Testis (tissue), 2 donors: ENCODE measurements at regions not wholly inside any gene's neighbourhood (a gene's known extent, or its start where the extent isn't known, plus 50 kb on each side); places are given as distances from the start of the nearest gene placed in this dataset.

ENCODE experiments used
- DNase-seq: peaks from one replicate; pipeline ENCODE4 v3.0.0-alpha.2; 2019
- H3K27ac ChIP-seq, 2 donors: fragments of 200-600 bp; sonication (generic); one replicate each; pipeline ENCODE4 v1.5.1; 2019
- H3K27me3 ChIP-seq: fragments of 200-600 bp; sonication (generic); one replicate; pipeline ENCODE4 v1.5.1; 2019
- H3K36me3 ChIP-seq: fragments of 200-600 bp; sonication (generic); one replicate; pipeline ENCODE4 v1.5.1; 2017; ENCODE audit warnings: low read depth; ENCODE audit errors: missing control alignments
- H3K4me1 ChIP-seq: fragments of 200-600 bp; sonication (generic); one replicate; pipeline ENCODE4 v1.5.1; 2019
- H3K4me3 ChIP-seq, 2 donors: fragments of 200-600 bp; sonication (generic); one replicate each; pipeline ENCODE4 v1.5.1; 2017 to 2019
- H3K9me3 ChIP-seq: fragments of 200-600 bp; sonication (generic); one replicate; pipeline ENCODE4 v1.5.1; 2017
- POLR2A ChIP-seq: fragments of 450-650 bp; IDR thresholded peaks from one replicate; pipeline ENCODE4 v1.6.1; 2017; ENCODE audit warnings: antibody characterized with exemption, mild to moderate bottlenecking, moderate library complexity
- WGBS, 2 donors: methylation state at CpG; one replicate each; pipeline ENCODE4 v1.1.5; 2018; 5-methylcytosine and 5-hydroxymethylcytosine counted together
- intact Hi-C: fragments of 100-400 bp; cut with DNase I; formaldehyde crosslinking; loops from one replicate; pipeline ENCODE4 v1.15.1; 2023; ENCODE audit warnings: low total_unique reads
- TF ChIP-seq, protein P1 (sequence below), 3 experiments: fragments of 450-650 bp in 2 of 3; fragments of 200-600 bp in 1 of 3; sonication (generic) in 1 of 3; IDR thresholded peaks; one replicate each; pipeline ENCODE4 v1.5.1; 2016 to 2019; ENCODE audit warnings: antibody characterized with exemption in 3 of 3, mild to moderate bottlenecking in 2 of 3, moderate library complexity in 1 of 3

DNA sequence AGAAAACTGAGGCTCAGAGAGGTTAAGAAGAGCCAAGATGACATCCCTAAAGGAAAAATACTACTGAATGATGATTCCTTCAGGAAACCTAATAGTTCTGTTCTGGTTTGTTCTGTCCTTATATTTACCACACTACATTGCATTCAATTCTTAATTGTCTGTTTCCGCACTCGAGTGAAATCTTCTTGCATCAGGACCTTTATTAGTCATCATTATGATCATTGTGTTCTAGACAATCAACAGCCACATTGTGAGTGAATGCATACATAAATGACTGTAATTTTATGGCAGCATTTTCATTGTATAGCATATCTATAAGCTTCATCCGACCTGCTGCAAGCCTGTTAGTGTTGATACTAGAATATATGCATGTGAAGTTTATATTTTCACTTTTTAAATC lies 156.7 kb upstream of the FAM241A start:
- DNase-seq: no peak
- no peaks in the 10 kb centered on the region for H3K9me3 ChIP-seq
- intact Hi-C loops: no loop called here
- H3K4me3 ChIP-seq: no peak overlapping the region
- TF ChIP-seq, protein P1, sequence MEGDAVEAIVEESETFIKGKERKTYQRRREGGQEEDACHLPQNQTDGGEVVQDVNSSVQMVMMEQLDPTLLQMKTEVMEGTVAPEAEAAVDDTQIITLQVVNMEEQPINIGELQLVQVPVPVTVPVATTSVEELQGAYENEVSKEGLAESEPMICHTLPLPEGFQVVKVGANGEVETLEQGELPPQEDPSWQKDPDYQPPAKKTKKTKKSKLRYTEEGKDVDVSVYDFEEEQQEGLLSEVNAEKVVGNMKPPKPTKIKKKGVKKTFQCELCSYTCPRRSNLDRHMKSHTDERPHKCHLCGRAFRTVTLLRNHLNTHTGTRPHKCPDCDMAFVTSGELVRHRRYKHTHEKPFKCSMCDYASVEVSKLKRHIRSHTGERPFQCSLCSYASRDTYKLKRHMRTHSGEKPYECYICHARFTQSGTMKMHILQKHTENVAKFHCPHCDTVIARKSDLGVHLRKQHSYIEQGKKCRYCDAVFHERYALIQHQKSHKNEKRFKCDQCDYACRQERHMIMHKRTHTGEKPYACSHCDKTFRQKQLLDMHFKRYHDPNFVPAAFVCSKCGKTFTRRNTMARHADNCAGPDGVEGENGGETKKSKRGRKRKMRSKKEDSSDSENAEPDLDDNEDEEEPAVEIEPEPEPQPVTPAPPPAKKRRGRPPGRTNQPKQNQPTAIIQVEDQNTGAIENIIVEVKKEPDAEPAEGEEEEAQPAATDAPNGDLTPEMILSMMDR (IDR thresholded peaks at IDR 0.05): no peak
- TF ChIP-seq POLR2A: no peak
- no peaks in the 10 kb centered on the region for H3K27me3 ChIP-seq
- H3K4me1 ChIP-seq: no peaks in the 10 kb centered on the region
- no peak overlapping the region for H3K27ac ChIP-seq
- no peaks in the 10 kb centered on the region for H3K36me3 ChIP-seq
- 85 to 89% methylated on average over 3 of the region's 3 CpGs for WGBS, 2 donors

DNA sequence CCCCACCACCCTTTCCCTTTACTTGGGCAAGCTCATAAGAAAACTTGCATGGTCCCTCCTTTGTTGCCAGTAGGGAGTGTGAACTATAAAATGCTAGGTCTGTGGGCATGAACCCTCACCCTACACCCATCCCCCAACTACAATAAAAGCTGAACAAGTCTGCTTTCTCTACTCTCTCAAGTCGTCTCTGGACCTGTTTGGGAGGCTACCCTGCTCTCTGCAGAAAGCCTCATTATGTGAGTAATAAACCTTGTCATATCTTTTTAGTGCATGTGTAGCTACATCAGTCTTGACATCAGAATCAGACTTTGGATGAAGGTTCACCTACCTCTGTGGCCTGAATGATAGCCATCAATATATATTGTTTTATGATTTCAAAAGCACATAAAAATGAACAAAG lies 155.4 kb upstream of the FAM241A start:
- no peak overlapping the region for H3K27ac ChIP-seq
- no peak for DNase-seq
- no peaks in the 10 kb centered on the region for H3K36me3 ChIP-seq
- H3K4me1 ChIP-seq: no peaks in the 10 kb centered on the region
- H3K27me3 ChIP-seq: no peaks in the 10 kb centered on the region
- no peak for TF ChIP-seq POLR2A
- TF ChIP-seq, protein P1 (IDR thresholded peaks at IDR 0.05): no peak
- 55 to 57% methylated on average over 1 of the region's 1 CpG for WGBS, 2 donors
- H3K9me3 ChIP-seq: no peaks in the 10 kb centered on the region
- intact Hi-C loops: no loop called here
- no peak overlapping the region for H3K4me3 ChIP-seq

DNA sequence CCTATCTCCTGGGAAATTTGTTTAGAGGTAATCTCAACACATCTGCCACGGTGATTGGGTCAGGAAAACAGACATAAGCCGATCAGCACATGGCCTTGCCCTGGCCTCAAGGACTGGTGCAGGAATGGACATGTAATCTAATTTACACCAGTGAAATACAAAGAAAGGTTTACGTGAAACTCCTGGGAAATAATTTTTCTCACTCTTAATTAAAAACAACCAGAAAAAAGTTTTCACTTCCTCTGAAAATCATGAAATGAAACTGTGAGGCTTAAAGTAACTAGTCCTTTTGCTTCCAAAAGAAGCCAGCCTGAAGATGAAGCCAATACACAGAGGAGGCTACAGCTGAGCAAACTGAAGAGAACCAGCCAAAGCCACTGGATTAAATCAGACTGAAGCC lies 154.1 kb upstream of the FAM241A start:
- no peak for DNase-seq
- Histone ChIP-seq H3K4me1 (no peaks in the 10 kb centered on the region), H3K27ac (no peak overlapping the region), H3K27me3 (no peaks in the 10 kb centered on the region), H3K4me3 (no peak overlapping the region), H3K36me3 (no peaks in the 10 kb centered on the region), H3K9me3 (no peaks in the 10 kb centered on the region)
- WGBS, 2 donors: 71 to 80% methylated on average over 3 of the region's 3 CpGs
- TF ChIP-seq, protein P1 (IDR thresholded peaks at IDR 0.05): no peak
- no peak for TF ChIP-seq POLR2A
- intact Hi-C loops: no loop called here

DNA sequence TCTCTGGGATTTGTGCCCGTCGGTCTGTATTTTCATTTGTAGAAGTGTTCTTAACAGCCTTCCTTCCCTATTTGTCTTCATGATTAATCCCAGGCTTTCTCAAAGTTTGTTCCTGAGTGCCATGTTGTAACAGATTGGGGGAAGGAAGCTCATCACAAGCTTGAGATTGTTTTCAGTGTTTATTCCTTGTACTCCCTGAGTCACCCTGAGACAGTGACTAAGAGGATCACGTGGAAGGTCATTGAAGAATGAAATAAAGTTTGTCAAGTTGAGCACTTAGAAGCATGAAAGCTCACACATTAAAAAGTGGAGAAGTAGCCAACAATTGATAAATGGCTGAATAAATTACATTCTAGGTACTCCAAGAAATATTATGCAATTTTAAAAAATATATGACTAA lies 153.5 kb upstream of the FAM241A start:
- TF ChIP-seq, protein P1 (IDR thresholded peaks at IDR 0.05): no peak
- TF ChIP-seq POLR2A: no peak
- WGBS, 2 donors: 56 to 77% methylated on average over 3 of the region's 3 CpGs
- Histone ChIP-seq H3K4me3 (no peak overlapping the region), H3K9me3 (no peaks in the 10 kb centered on the region), H3K27ac (no peak overlapping the region), H3K36me3 (no peaks in the 10 kb centered on the region), H3K27me3 (no peaks in the 10 kb centered on the region), H3K4me1 (no peaks in the 10 kb centered on the region)
- DNase-seq: no peak
- intact Hi-C loops: no loop called here

DNA sequence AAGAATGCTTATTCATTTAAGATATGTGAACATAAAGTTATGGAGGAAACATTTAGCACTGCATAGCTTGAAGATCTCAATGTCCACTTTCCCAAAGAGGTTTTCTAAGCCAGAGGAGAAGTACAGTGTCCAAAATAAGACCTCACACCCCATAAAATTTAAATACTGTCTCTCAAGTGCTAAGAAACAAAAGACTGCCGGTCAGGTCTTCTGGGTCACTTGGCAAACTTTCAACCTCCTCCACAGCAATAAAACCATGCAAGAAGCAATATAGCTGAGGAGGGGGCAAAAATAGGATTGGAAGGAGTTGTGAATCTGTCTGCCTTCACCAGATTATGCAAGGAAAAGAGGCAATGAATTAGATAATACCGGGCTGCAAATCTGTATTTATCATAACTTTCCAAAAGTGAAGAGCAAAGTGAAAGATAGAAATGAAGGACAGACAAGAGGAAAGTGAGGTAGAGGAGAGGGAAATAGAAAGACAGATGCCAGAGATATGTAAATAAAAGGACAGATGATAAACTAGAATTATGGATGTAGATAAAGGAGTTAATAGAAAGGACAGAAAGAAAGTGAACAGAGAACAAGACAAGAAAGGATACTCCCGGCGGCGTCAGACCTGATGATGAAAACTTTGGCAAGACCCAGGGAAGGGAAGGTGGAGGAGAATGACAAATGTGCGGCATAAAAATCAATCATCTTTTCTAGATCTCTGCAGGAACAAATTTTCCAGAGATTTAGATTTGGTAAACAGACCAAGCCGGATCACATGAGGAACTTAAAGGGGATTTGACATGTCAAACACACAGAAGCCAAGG lies 152.7 kb upstream of the FAM241A start:
- Histone ChIP-seq H3K9me3 (no peaks in the 10 kb centered on the region), H3K4me1 (no peaks in the 10 kb centered on the region), H3K36me3 (no peaks in the 10 kb centered on the region), H3K4me3 (no peak overlapping the region), H3K27ac (no peak overlapping the region), H3K27me3 (no peaks in the 10 kb centered on the region)
- no peak for TF ChIP-seq POLR2A
- TF ChIP-seq, protein P1 (IDR thresholded peaks at IDR 0.05): no peak
- WGBS, 2 donors: 41 to 48% methylated on average over 7 of the region's 7 CpGs
- intact Hi-C loops: no loop called here
- no peak for DNase-seq
